Stimulated activated CD4-positive, alpha-beta T cell treated with anti-CD3 and anti-CD28 coated beads, Interleukin-1b, Interleukin-23, amount 100 ng/mL, for 24 hours (primary cell): ENCODE measurements at regions not wholly inside any gene's neighbourhood (a gene's known extent, or its start where the extent isn't known, plus 50 kb on each side); places are given as distances from the start of the nearest gene placed in this dataset.

ENCODE experiments used
- DNase-seq, 4 experiments: peaks; one replicate each; pipeline ENCODE4 v3.0.0-alpha.2; 2020; ENCODE audit warnings: low read depth in 4 of 4, low spot score in 1 of 4

- no peak for DNase-seq
Measured at GRCh38 chr3:67896130-67896529, 241.7 kb upstream of the SUCLG2 start.

GRCh38 chr3:67894510-67894909 lies 240.1 kb upstream of the SUCLG2 start:
- DNase-seq, result no peak

- DNase-seq, result no peak
Measured at GRCh38 chr3:67884345-67884744, 229.9 kb upstream of the SUCLG2 start.

- no peak for DNase-seq
Measured at GRCh38 chr3:67883766-67884165, 229.4 kb upstream of the SUCLG2 start.

GRCh38 chr3:67882981-67883380 lies 228.6 kb upstream of the SUCLG2 start:
- DNase-seq, result no peak

- DNase-seq, result no peak
Measured at GRCh38 chr3:67876261-67876660, 221.8 kb upstream of the SUCLG2 start.

GRCh38 chr3:67875858-67876257 lies 221.4 kb upstream of the SUCLG2 start:
- no peak for DNase-seq

GRCh38 chr3:67875338-67875737 lies 220.9 kb upstream of the SUCLG2 start:
- no peak for DNase-seq

- DNase-seq, result no peak
Measured at GRCh38 chr3:67870477-67870876, 216.1 kb upstream of the SUCLG2 start.

- DNase-seq, result no peak
Measured at GRCh38 chr3:67866571-67866970, 212.2 kb upstream of the SUCLG2 start.

- DNase-seq, result no peak
Measured at GRCh38 chr3:67864587-67865183, 210.3 kb upstream of the SUCLG2 start.

GRCh38 chr3:67863869-67864268 lies 209.5 kb upstream of the SUCLG2 start:
- DNase-seq, result no peak

- no peak for DNase-seq
Measured at GRCh38 chr3:67860429-67860828, 206.0 kb upstream of the SUCLG2 start.

GRCh38 chr3:67858492-67858891 lies 204.1 kb upstream of the SUCLG2 start:
- no peak for DNase-seq

- no peak for DNase-seq
Measured at GRCh38 chr3:67856718-67857117, 202.3 kb upstream of the SUCLG2 start.

GRCh38 chr3:67854663-67855062 lies 200.3 kb upstream of the SUCLG2 start:
- DNase-seq, result no peak

GRCh38 chr3:67853520-67853919 lies 199.1 kb upstream of the SUCLG2 start:
- DNase-seq, result no peak

- no peak for DNase-seq
Measured at GRCh38 chr3:67848299-67848698, 193.9 kb upstream of the SUCLG2 start.

- DNase-seq, result no peak
Measured at GRCh38 chr3:67846166-67846565, 191.8 kb upstream of the SUCLG2 start.

- no peak for DNase-seq
Measured at GRCh38 chr3:67832817-67833216, 178.4 kb upstream of the SUCLG2 start.

GRCh38 chr3:67831262-67831661 lies 176.8 kb upstream of the SUCLG2 start:
- DNase-seq, result no peak

- DNase-seq, result no peak
Measured at GRCh38 chr3:67828486-67829010, 174.1 kb upstream of the SUCLG2 start.

GRCh38 chr3:67821135-67821534 lies 166.7 kb upstream of the SUCLG2 start:
- no peak for DNase-seq
